HG02623 (cell line): ENCODE measurements at regions not wholly inside any gene's neighbourhood (a gene's known extent, or its start where the extent isn't known, plus 50 kb on each side); places are given as distances from the start of the nearest gene placed in this dataset.

Experiments
- ATAC-seq: cut with Tn5 transposase; IDR thresholded peaks from one replicate; pipeline ENCODE4 v1.9.1; 2021; ENCODE audit warnings: moderate library complexity; ENCODE audit not compliant: unreplicated experiment

DNA sequence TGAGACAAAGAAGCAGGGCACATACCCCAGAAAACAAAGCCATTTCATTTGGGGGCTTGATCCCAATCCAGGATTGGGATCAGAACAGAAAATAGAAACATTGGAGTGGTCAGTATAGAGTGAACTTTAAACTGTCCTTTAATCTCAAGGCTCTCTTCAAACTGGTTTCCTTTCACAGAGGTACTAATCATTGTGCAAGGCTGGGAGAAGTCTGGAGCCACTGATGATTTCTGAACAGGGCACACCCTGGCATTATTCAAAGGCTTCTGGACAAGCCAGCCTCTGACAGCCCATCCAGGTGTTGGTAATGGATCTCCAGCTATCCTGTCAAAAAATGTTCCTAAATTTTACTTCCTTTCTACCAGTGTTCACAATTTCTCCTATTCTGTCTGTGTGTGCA lies 244.5 kb downstream of the DDX3Y start:
- no peak for ATAC-seq

GRCh38 chrY:13167698-13168097 lies 263.0 kb downstream of the DDX3Y start:
- no peak for ATAC-seq

DNA sequence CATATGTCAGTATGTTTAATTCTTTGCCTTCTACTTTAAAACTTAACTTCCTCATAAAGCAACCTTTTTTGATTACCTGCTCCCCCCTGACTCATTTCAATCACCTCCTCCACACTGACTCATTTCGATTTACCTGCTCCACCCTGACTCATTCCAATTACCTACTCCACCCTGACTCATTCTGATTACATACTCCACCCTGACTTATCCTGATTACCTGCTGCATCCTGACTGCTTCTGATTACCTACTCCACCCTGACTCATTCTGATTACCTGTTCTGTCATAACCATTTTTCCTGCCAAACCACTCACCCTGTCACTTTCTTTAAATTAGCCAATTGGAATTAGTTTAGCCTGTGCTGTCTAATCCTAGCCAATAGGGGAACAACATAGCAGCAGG lies 263.6 kb downstream of the DDX3Y start:
- ATAC-seq: no peak
